ENCODE measurements at regions not wholly inside any gene's neighbourhood (a gene's known extent, or its start where the extent isn't known, plus 50 kb on each side); places are given as distances from the start of the nearest gene placed in this dataset.

DNA sequence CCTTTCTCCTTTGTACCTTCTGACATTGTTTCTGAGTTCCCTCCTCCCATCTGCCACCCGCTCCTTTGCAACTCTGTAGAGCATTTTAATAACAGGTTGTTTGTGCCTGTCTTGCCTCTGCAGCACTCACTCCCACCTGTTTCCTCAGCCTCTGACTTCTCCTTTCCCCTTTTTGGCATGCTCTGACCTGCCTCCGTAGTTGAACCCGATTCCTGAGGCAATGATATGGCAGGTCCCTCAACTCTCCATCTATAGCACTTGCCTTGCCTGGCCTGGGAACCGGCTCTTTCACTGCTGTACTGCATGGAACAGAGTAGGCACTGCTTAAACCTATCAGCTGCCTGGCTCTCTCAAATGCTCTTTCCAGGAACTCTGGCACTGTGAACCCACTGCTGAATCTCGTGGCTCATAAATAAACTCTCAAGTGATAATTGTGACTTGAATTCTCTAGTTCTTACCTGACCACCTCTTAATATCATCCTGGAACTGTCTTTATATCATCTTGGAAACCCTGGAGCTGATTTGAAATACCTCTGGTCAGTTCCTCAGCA, 50.3 kb downstream of the UTRN start:
- no peak for DNase-seq (ENCODE audit: low read depth, low spot score)

- DNase-seq (ENCODE audit: low read depth, low spot score), result no peak
Observed at GRCh38 chr6:144335914-144336313, 50.8 kb downstream of the UTRN start.

GRCh38 chr6:144336900-144337299, 51.8 kb downstream of the UTRN start:
- no peak for DNase-seq (ENCODE audit: low read depth, low spot score)

DNA sequence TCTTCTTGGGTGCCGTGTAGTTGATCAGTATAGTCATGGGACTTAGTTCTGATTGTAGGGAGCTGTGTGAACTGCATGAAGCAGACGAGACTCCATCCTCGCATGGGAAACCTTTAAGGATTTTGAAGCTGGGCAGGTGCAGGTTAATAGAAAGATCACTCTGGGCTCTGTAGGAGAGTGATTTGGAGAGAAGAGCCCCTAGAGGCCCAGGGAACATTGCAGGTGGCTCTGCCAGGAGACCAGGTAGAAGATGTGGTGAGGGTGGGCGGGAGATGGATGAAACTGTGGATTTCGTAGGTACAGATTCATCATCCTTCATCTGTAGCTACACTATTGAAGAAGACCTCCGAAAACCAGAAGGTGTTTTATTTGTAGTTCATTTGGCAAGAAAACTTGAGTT, 53.3 kb downstream of the UTRN start:
- no peak for DNase-seq (ENCODE audit: low read depth, low spot score)

- no peak for DNase-seq (ENCODE audit: low read depth, low spot score)
Observed at GRCh38 chr6:144338951-144339700, 54.0 kb downstream of the UTRN start.

GRCh38 chr6:144339859-144340452, 54.8 kb downstream of the UTRN start:
- DNase-seq (ENCODE audit: low read depth, low spot score), result no peak

- no peak for DNase-seq (ENCODE audit: low read depth, low spot score)
Observed at GRCh38 chr6:144340541-144341371, 55.6 kb downstream of the UTRN start.

- no peak for DNase-seq (ENCODE audit: low read depth, low spot score)
Observed at GRCh38 chr6:144341831-144342527, 56.8 kb downstream of the UTRN start.

DNA sequence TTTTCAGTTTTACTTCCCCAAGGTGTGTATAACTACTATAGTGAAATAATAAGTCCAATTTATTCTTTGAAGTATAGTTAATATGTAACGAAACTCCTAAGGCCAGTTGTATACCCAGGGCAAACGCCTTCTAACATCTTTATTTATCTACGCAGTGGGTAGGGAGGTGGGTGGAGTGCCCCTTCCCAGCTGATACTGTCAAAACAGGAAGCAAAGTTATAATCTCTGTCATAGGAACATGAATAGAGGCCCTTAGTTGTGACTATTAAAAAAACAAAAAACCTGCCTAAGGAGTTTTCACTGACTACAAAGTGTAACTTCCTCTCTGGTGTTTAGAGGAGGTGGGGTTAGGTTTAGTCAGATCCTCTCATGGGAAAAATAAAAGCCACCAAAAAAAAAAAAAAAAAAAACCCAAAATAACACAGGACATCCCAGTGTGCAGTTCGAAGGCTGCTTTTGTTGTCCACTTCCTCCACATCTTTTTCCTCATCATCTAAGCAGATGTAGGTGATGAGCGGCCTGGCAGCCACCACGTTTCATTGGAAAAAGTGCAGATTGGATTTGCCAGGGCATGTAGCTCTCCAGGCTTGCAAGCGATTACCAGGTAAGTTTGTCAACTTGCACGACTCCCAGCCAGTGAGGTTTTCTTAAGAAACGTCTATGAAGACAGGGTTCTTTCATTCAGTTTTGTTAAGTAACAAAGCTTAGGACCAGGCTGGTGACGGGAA, 58.7 kb downstream of the UTRN start:
- DNase-seq (ENCODE audit: low read depth, low spot score), result no peak

DNA sequence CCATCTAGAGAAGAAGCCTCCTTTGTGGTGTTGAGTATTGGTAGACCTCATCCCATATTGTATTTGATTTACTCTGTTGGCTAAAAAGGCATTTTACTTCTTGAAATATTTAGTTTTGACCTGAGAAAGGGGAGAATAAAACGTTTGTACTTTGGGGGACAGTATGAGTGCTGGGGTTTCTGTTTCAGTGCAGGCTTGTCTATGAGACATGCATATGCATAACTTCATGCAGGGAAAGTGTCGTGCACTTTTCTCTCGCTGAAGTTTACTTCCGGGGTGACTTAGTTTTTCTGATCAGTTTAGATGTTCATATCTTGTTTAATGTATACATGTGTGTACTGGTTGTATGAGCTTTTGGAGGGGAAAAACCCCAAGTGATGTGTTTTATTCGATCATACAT, 59.5 kb downstream of the UTRN start:
- DNase-seq (ENCODE audit: low read depth, low spot score), result no peak

DNA sequence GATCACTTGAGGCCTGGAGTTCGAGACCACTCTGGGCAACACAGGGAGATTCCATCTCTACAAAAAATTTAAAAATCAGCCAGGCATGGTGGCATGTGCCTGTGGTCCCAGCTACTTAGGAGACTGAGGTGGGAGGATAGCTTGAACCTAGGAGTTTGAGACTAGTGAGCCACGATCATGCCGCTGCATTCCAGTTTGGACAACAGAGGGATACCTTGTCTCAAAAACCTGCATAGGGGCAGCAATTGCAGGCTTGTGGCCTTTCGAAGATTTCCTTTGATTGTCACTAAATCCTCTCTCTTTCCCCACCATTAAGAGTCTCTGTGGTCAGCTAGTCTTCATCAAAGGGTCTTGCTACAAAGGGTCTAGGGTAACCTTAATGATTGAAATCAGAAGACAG, 60.3 kb downstream of the UTRN start:
- DNase-seq (ENCODE audit: low read depth, low spot score), result no peak

DNA sequence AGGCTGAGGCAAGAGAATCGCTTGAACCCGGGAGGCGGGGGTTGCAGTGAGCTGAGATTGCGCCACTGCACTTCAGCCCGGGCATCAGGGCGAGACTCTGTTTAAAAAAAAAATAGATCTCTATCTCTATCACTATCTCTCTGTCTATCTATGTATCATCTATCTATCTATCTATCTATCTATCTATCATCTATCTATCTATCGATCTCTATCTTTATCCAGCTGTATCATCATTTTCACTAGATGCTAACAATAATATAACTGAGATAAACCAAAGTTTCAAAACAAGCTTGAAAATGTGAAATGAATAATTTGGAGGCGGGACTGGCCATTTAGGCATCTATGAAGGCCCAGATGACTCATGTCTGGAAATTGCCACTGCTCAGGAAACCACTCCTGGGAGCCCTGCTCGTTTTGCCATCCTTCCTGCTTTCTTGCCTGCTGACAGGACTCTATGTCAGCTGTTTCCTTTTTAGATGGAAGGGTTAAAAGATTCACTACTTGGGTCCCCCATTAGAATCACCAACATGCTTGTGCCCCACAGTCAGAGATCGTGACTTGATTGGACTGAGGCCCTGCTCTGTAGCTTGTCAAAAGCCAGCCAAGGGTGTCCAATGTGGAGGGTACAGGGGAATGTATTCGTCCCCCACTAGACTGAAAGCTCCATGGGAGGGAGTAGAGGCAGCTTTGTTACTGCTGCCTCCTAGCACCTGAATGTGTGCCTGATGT, 61.7 kb downstream of the UTRN start:
- DNase-seq (ENCODE audit: low read depth, low spot score), result peak; percentile 79

GRCh38 chr6:144347448-144347759, 62.3 kb downstream of the UTRN start:
- no peak for DNase-seq (ENCODE audit: low read depth, low spot score)

DNA sequence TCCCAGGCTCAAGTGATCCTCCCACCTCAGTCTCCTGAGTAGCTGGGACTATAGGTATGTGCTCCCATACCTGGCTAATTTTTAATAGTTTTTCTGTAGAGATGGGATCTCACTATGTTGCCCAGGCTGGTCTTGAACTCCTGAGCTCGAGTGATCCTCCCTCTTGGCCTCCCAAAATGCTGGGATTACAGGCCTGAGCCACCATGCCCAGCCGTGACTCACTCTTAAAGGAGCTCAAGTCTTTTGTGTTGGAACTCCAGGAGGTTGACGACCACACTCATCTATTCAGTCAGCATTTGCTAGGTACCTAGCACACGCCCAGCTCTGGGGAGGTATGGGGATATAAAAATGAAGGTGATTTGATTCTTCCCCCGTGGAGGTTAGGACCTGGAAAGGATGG, 62.8 kb downstream of the UTRN start:
- no peak for DNase-seq (ENCODE audit: low read depth, low spot score)

DNA sequence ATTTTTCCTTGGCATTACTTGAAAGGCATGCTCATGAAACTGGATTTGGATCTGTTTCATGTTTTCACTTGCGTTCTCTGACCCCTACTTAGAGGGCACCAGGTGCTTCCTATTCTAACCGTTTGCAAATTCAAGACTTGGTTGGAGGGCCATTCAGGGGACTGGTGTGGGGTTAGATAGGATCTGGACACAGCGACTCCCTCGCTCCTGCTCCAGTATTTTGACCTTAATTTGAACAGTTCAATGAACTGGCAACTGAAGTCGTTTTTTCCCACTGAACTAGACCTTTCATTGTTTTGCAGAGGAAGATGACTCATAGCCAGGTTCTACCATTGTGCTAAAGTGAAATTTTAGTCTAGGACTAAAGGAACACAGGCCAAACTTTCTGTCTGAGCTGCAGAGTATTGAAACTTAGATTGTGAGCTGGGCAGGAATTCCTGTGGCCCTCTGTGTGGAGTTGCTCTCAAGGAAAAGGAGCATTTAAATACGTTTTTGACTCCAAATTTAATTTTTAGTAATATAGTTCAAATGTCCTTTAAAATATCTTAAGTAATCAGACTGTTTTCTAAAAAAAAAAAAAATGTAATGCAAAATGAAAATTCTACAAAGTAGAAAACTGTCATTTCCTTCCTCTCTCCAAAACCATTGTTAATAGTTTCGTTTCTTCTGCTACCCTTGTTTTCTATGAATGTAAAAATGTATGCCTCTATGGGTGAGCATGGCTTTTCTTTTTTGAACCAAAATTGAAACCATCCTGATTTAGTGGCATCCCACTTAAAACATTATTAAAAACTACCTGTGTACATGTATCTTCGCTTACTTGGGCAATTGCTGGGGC, 64.8 kb downstream of the UTRN start:
- DNase-seq (ENCODE audit: low read depth, low spot score), result peak; percentile 74

GRCh38 chr6:144350528-144350880, 65.4 kb downstream of the UTRN start:
- DNase-seq (ENCODE audit: low read depth, low spot score), result no peak

DNA sequence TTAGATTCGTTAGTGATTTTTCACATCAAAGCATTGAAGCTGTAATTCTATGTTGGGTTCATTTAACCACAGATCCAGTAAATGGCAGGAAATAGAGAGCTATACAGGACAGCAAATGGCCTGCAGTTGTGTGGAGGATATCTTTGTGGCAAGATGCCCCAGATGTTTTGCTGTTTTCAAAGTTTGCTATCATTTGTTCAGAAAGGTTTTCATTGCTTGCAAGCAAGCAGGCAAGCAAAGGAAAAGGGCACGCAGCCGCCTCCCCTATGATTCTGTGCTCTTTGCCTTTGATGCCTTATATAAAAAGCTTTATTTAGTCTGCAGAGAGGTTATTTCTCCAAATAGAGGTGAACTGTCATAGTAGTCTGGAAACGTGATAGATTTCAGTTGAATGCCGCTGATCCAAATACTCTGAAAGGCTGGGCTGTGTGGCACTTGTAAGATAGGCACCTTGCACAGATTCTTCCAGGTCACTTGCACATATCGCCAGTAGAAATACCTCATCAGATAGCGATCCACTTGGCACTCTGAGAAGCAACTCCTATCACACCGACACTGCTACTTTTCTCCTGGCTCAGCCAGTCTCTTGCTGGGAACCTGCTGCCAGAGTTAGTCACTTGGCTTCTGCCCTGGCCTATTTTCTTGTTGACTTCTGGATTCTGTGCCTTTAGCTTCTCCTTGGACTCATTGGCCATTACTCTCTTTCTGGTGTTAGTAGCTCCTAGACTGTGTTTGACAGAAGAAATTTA, 66.4 kb downstream of the UTRN start:
- peak; percentile 26 for DNase-seq (ENCODE audit: low read depth, low spot score)

- no peak for DNase-seq (ENCODE audit: low read depth, low spot score)
Observed at GRCh38 chr6:144352331-144352730, 67.2 kb downstream of the UTRN start.

- no peak for DNase-seq (ENCODE audit: low read depth, low spot score)
Observed at GRCh38 chr6:144353871-144354314, 68.8 kb downstream of the UTRN start.

Measured in astrocyte of the hippocampus (primary cell).